Osteoblast (primary cell): ENCODE measurements at regions not wholly inside any gene's neighbourhood (a gene's known extent, or its start where the extent isn't known, plus 50 kb on each side); places are given as distances from the start of the nearest gene placed in this dataset.

Experiments used
- DNase-seq: peaks from one replicate; pipeline ENCODE4 v3.0.0; 2011; ENCODE audit warnings: low spot score, mixed read lengths; ENCODE audit not compliant: insufficient read length; ENCODE audit errors: missing footprints
- H2AFZ ChIP-seq: 2 replicates; pipeline ENCODE4 v1.6.0; 2011; ENCODE audit warnings: mild to moderate bottlenecking, low read length
- H3K27ac ChIP-seq: 2 replicates; pipeline ENCODE4 v1.5.1; 2011; ENCODE audit warnings: mild to moderate bottlenecking, low read depth, low read length, moderate library complexity
- H3K27me3 ChIP-seq: 2 replicates; pipeline ENCODE4 v1.6.0; 2012; ENCODE audit warnings: mild to moderate bottlenecking, control low read depth, inconsistent platforms, low read length, moderate library complexity; ENCODE audit not compliant: insufficient read depth
- H3K36me3 ChIP-seq: 2 replicates; pipeline ENCODE4 v1.5.1; 2011; ENCODE audit warnings: mild to moderate bottlenecking, low read length, control low read depth, moderate library complexity; ENCODE audit not compliant: insufficient read depth
- H3K4me1 ChIP-seq: 2 replicates; pipeline ENCODE4 v1.5.1; 2011; ENCODE audit warnings: mild to moderate bottlenecking, low read length, control low read depth, moderate library complexity; ENCODE audit not compliant: insufficient read depth
- H3K4me2 ChIP-seq: 2 replicates; pipeline ENCODE4 v1.6.0; 2011; ENCODE audit warnings: mild to moderate bottlenecking, low read length; ENCODE audit not compliant: insufficient read depth
- H3K4me3 ChIP-seq: fragments of 200-600 bp; sonication (generic); 3 replicates; pipeline ENCODE4 v1.5.1; 2012; ENCODE audit warnings: mild to moderate bottlenecking, low read length, inconsistent platforms; ENCODE audit not compliant: insufficient read depth
- H3K79me2 ChIP-seq: 2 replicates; pipeline ENCODE4 v1.6.0; 2012; ENCODE audit warnings: mild to moderate bottlenecking, low read length, control low read depth, inconsistent platforms; ENCODE audit not compliant: insufficient read depth
- H3K9me3 ChIP-seq: 2 replicates; pipeline ENCODE4 v1.5.1; 2011; ENCODE audit warnings: low read depth, low read length, control low read depth
- H4K20me1 ChIP-seq: 2 replicates; pipeline ENCODE4 v1.6.0; 2012; ENCODE audit warnings: mild to moderate bottlenecking, low read length, control low read depth; ENCODE audit not compliant: insufficient read depth
- CTCF ChIP-seq: IDR thresholded peaks from 2 replicates; pipeline ENCODE4 v1.5.1; 2011; ENCODE audit warnings: mild to moderate bottlenecking, low read depth, low read length, moderate library complexity; ENCODE audit errors: extremely low read depth

- Histone ChIP-seq H3K4me1 (no peaks in the 10 kb centered on the region), H3K27ac (no peak overlapping the region), H2AFZ (no peak overlapping the region), H3K4me3 (no peak overlapping the region), H4K20me1 (no peaks in the 10 kb centered on the region), H3K36me3 (no peaks in the 10 kb centered on the region), H3K9me3 (no peaks in the 10 kb centered on the region), H3K4me2 (no peak overlapping the region), H3K79me2 (no peaks in the 10 kb centered on the region), H3K27me3 (no peaks in the 10 kb centered on the region)
- no peak for TF ChIP-seq CTCF
- no peak for DNase-seq
Measured at GRCh38 chr12:87021400-87021799, 765.2 kb upstream of the MGAT4C start.

GRCh38 chr12:87020071-87020470 is 763.9 kb upstream of the MGAT4C start:
- Histone ChIP-seq H3K27ac (no peak overlapping the region), H3K36me3 (no peaks in the 10 kb centered on the region), H3K27me3 (no peaks in the 10 kb centered on the region), H3K4me2 (no peak overlapping the region), H4K20me1 (no peaks in the 10 kb centered on the region), H3K4me3 (no peak overlapping the region), H3K9me3 (no peaks in the 10 kb centered on the region), H3K79me2 (no peaks in the 10 kb centered on the region), H3K4me1 (no peaks in the 10 kb centered on the region), H2AFZ (no peak overlapping the region)
- peak; percentile 29 for DNase-seq
- TF ChIP-seq CTCF, result no peak

GRCh38 chr12:87015352-87015751 is 759.2 kb upstream of the MGAT4C start:
- Histone ChIP-seq H3K4me1 (no peaks in the 10 kb centered on the region), H3K27me3 (no peaks in the 10 kb centered on the region), H3K79me2 (no peaks in the 10 kb centered on the region), H4K20me1 (no peaks in the 10 kb centered on the region), H3K27ac (no peak overlapping the region), H3K9me3 (no peaks in the 10 kb centered on the region), H2AFZ (no peak overlapping the region), H3K4me2 (no peak overlapping the region), H3K4me3 (no peak overlapping the region), H3K36me3 (no peaks in the 10 kb centered on the region)
- DNase-seq, result no peak
- TF ChIP-seq CTCF, result no peak

- H3K4me1 ChIP-seq, result no peaks in the 10 kb centered on the region
- peaks cover 3% of the 10 kb centered on the region for H3K9me3 ChIP-seq
- H3K79me2 ChIP-seq, result no peaks in the 10 kb centered on the region
- no peak overlapping the region for H3K4me3 ChIP-seq
- no peaks in the 10 kb centered on the region for H3K36me3 ChIP-seq
- no peak for TF ChIP-seq CTCF
- H3K4me2 ChIP-seq, result no peak overlapping the region
- no peaks in the 10 kb centered on the region for H4K20me1 ChIP-seq
- H2AFZ ChIP-seq, result no peak overlapping the region
- no peak for DNase-seq
- H3K27me3 ChIP-seq, result no peaks in the 10 kb centered on the region
- H3K27ac ChIP-seq, result no peak overlapping the region
Measured at GRCh38 chr12:87008785-87009384, 752.7 kb upstream of the MGAT4C start.
